HG02678 (cell line): ENCODE measurements at regions not wholly inside any gene's neighbourhood (a gene's known extent, or its start where the extent isn't known, plus 50 kb on each side); places are given as distances from the start of the nearest gene placed in this dataset.
"Not testable (repeated sequence)": the region's sequence is repeated elsewhere in the genome, so short reads cannot be mapped to it uniquely, and the experiment has no call there.

Experiments used
- ATAC-seq: cut with Tn5 transposase; IDR thresholded peaks from one replicate; pipeline ENCODE4 v1.9.1; 2021; ENCODE audit warnings: mild to moderate bottlenecking, moderate library complexity; ENCODE audit not compliant: unreplicated experiment

DNA sequence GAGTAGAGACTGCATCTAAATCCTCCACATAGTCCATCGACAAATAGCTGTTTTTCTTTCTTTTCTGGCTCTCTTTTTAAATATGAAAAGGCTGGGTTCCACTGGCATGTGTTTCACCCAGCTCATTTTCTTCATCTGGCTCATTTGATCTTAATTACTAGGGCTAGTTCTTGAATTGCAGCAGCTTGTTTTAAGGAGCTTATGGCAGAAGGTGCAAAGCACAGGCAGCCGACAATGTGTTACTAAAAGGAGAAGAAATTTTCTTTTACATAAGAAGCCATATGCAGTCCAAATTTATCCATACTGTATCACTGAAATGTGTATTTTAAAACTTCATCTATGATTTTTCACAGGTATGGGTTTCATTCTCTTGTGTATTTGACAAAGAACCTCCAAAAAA lies 205.6 kb upstream of the PTER start:
- ATAC-seq, result no peak

DNA sequence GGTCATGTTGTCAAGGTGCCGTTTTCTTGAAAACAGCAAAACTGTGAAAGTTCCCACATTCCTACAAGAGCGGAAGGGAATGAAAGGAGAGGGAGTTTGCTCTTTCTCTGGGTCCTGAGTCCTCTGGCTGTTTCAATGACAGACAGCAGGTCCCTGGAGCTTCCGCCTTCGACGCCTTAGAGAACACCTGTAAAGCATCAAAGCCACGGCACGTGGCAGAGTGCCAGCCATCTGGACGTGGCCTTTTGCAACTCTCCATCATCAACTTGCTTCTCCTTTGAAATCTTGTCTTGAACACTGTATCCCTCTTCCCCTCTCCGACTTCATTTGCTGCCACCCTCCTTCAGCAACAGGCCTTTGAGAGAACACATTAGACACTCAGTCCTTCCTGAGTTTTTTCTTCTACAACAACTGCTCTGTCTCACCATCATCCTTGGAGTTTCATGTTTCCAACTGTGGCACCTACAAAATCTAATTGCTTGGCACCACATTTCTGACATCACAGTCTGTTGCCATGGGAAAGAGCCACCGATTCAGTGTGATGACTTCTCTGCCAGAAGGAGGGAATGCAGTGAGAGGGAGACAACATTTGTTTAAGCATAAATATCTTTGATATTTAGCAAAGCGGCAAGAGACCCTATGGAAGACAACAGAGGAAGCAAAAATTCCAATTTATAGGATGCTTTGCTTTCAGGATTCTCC lies 204.9 kb upstream of the PTER start:
- ATAC-seq, result no peak

DNA sequence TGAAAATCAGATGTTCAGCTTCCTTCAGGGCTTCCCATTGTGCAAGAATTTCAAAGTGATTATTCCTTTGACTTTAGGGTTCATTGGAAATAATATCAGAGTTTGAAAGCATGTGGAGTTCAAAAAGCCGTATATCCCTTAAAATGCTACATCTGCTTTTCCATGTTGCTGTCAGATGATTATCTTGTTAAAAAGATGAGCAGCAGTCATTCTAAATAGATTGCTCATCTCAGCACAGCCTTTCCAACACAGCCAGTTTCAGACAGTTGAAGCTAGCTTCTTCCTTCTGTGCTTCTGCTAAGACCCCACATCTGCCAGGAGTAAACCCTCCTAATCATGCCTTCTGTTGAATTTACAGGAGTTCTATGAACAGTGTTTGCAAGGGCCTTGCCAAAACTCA lies 204.4 kb upstream of the PTER start:
- no peak for ATAC-seq

DNA sequence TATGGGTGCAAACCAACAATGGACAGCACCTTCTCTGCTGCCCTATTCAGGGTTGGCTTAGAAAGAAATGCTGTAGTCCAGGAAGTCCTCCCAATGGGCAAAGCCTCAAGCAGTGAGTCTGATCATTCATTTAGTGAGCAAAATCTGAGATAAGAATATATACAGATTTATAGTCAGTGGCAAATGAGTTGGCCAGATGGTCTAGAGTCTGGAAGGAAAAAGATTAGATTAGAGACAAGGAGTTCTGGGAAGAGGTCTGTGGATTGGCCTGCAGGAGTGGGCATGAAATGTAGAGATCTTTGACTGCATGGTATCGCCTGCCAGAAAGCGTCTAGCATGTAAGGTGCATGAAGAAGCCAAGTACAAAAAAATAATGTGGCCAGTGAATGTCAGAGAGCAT lies 201.9 kb upstream of the PTER start:
- no peak for ATAC-seq

DNA sequence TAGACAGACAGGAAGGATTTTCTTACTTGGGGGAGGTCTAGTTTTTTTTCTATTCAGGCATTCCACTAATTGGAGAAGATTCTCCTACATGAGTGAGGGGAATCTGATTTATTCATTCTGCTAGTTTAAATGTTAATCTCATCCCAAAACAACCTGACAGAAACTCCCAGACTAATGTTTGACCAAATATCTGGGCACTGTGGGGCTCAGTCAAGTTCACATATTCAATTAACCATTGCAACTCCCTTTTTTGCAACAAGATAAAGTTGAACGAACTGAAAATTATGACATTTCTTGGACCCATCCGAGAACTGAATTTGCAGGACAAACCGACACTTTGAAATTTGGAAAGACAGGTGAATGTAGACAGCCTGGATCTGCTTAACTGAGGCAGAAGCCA lies 194.4 kb upstream of the PTER start:
- no peak for ATAC-seq

DNA sequence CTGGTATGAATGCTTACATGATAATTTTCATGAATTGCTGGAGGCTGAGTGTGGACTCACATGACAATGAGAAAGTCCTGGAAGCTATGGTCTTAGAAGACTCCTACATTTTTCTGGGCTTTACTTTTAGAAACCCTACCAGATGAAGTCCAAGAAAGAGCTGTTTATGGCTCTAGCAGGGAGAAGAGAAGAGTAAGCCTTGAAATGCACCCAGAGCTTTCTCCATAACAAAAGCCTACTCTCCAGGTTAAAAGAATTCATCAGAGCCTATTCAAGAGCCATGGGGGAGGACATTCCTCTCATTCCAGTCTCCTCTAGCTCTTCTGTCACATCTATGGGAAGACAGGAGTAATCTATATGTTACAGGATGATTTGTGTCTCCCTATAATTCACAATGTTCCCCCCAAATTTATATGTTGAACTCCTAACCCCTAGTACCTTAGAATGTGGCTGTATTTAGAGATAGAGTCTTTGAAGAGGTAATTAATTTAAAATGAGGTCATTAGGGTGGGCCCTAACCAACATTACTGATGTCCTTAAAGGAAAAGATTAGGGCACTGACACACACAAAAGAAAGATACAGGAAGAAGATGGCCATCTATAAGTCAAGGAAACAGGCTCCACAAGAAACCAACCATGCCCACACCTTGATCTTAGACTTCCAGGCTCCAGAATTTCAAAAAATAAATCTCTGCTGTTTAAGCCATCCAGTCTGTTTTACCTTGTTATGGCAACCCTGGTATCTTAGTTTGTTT lies 193.8 kb upstream of the PTER start:
- no peak for ATAC-seq

DNA sequence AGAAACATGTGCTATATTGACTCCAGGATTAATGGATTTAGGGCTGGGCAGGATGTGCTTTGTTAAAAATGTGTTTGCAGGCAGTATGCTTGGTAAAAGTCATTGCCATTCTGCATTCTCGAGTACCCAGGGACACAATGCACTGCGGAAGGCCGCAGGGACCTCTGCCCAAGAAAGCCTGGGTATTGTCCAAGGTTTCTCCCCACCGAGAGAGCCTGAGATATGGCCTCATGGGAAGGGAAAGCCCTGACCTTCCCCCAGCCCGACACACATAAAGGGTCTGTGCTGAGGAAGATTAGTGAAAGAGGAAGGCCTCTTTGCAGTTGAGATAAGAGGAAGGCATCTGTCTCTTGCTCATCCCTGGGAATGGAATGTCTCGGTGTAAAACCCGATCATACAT lies 186.7 kb upstream of the PTER start:
- ATAC-seq, result not testable (repeated sequence)

DNA sequence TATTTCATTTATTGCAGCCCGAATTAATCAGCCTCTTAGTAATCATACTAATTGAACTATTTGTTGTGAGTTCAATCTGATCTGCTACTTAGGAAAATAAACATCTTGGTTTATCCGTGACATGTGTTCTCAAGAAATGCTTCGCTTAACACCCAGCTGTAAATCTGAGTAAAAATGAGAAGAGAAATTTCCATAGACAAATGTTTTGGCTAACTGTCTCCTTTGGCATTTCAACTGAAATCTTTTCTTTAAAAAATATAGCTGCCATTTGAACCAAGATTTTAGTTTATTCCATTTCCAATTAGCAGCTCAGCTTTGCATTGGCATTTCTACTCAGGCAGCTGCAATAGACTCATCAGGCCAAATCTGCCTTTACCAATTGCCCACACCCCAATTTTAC lies 180.5 kb upstream of the PTER start:
- no peak for ATAC-seq

DNA sequence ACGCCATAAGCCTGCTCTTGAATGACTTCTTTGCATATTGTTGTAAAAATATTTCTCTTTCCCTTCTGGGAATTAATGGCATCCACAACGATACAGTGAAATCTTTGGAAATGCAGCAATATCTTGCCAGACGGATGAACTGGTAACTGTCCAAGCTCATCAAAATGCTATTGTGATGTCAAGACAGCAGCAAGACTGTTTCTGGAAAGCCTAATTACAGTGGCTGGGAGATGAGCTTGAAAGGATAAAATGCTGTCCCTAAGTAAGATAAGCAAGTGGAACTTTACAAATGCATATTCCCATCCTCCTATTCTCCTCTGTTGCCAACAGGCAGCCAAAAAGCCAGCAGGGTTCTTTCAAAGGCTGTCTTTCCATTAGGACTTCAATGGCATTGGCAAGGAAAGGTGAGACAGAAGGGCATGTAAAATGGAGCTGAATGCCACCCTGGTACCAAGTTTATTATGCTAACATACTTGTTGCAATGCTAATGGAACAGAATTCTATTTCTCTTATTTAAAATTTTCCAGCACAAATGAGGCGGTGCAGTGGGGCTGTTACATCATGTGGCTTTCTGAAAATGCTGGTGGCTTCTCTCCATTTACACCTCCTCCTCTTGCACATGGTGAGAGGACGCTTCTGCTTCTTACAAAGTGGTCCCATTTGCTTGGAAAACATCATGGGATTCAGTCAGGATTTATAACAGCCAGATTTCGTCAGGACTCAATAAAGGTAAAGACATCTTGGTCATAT lies 178.3 kb upstream of the PTER start:
- no peak for ATAC-seq

DNA sequence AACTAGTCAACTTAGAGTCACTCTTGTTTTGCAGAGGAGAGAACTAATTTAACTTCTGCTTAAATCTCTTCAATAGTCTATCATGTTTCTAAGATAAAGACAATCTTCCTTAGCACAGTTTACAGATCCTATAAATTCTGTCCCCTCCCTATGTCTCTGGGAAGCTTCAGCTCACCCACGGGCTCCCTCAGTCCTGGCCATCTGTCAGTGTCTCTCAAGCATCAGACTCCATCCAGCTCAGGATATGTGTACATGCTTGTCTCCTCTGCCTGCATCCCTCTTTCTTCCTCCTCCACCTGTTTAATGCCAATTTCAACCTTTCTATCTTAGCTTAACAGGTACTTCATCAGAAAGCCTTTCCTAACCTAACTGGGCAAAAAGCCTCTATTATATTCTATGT lies 177.1 kb upstream of the PTER start:
- no peak for ATAC-seq

DNA sequence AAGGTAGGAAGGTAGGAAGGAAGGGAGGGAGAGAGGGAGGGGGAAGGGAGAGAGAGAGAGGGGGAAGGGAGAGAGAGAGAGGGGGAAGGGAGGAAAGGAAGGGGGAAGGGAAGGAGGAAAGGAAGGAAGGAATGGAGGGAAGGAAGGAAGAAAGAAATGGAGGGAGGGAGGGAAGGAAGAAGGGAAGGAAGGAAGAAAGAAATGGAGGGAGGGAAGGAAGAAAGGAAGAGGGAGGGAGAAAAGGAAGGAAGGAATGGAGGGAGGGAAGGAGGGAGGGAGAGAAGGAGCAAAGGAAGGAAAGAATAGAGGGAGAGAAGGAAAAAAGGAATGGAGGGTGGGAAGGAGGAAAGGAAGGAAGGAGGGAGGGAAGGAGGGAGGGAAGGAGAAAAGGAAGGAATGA lies 176.4 kb upstream of the PTER start:
- ATAC-seq, result no peak

DNA sequence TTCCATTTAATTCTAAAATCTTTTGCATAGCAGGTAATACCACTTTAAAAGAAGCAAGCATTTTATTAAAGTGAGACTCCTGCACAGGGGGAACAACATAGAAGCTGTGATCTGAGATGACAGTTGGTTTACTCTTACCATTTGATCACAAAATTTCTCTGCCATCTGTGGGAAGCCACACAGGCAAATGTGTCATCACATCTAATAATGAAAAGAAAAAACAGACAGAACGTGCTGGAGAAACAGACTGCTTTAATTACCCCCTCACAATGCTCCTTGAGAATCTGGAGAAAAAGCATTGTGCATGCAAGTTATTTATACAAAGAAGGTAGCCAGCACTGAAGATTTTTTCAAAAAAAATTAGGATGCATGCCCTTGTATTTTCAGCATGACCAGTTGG lies 165.2 kb upstream of the PTER start:
- ATAC-seq, result no peak

DNA sequence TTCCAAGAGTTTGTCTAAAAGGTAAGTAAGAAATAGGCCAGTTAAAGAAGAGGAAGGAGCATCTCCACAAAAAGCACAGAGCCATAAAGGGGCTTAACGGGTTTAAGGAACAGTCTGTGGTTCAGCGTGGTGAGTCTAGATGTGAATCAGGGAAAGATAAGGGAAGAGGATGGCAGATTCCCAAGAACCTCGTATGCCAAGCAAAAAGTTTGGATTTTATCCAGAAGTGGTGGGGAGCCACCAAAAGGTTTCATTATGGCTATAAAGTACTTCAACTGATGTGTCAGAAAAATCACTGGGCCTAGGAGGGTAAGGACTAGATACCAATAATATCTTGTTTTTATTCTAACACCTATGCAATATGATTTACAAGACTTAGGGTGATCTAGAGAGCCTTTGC lies 161.9 kb upstream of the PTER start:
- ATAC-seq, result no peak

DNA sequence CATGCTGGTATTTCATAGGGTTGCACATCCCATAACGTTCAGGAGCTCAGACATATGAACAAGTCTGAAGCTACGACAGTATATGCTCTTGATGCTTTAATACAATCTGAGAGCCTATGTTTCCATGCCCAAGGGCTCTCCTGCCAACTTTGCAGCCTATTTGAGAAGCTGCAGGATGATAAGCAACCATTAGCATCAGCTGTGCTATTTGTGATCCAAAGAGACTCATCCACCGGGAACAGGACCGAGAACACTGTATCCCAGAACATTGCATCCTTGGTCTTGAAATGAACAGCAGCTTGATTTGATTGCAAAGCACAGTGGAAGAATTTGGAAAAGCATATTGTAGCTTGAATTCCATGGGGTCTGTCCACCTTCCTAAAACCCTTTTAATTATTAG lies 156.2 kb upstream of the PTER start:
- no peak for ATAC-seq

DNA sequence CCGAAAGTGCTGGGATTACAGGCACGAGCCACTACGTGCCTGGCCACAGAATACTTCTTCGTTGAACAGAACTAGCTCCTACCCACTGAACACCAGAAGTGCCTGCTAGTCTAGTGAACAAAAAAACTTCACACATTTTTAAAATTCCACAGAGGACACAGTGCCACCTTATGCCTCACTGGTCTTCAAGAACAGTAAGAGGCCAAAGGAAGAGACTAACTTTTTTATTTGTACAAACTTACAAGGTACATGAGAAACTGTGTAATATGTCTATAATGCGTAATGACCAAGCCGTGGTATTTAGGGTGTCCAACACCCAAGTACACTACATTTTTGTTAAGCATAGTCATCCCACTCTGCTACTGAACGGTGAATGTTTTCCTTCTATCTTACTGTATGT lies 144.4 kb upstream of the PTER start:
- no peak for ATAC-seq

DNA sequence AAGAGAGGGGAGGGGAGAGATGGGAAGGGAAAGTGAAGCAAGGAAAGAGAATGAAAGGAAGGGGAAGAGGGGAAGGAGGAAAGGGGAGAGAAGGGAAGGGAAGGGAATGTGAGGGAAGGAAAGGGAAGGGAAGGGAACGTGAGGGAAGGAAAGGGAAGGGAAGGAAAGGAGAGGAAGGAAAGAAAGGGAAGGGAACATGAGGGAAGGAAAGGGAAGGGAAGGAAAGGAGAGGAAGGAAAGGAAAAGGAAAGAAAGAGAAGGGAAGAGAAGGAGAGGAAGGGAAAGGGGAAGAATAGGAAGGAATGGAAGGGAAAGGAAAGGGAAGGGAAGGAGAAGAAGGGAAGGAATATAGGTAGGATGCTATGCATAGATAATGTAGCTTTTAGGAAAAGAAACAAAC lies 139.7 kb upstream of the PTER start:
- ATAC-seq, result no peak

DNA sequence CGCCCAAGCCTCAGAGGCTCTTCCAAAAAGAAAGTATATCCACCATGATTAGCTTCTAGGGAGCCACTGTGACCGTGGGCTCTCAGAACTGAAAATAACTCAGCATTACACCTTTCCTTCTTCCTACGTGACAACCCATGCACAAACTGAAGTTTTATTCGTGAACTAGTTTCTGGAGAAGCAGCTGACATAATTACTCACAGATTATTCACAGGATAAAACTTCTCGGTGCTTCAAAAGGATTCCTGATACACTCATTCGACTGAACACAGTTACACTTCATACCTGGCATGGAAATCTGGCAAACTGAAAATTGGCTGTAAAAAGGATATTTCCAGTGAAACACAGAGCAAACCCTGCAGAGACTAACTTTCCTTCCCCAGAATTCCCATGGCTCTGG lies 139.2 kb upstream of the PTER start:
- no peak for ATAC-seq

DNA sequence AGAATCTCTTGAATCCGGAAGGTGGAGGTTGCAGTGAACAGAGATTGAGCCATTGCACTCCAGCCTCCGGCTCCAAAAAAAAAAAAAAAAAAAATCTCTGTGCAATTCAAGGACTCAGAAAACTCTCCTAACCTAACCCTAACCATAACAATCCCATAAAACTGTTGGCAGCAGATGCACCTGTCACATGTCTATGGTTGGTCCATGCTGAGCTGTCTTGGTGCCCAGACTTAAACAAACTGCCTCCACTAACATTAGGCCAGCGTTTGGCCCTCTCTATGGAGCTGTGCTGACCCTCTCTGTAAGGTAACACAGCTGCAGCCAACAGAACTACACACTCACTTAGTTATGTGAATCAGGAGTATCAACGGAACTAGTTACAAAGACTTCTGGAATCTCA lies 132.5 kb upstream of the PTER start:
- no peak for ATAC-seq

DNA sequence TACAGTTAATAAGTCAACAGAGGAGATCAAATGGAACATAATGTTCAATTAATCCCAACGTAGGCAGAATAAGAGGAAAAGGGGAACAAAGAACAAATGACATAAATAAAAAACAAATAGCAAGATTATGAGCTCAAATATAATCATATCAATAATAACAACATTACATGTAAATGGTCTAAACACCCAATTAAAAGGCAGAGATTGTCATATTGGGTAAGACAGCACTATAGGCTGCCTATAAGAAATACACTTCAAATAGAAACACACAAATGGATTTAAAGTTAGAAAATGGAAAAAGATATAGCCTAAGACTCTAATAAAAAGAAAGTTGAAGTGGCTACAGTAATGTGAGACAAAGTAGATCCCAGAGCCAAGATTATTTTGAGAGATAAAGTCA lies 126.4 kb upstream of the PTER start:
- no peak for ATAC-seq

DNA sequence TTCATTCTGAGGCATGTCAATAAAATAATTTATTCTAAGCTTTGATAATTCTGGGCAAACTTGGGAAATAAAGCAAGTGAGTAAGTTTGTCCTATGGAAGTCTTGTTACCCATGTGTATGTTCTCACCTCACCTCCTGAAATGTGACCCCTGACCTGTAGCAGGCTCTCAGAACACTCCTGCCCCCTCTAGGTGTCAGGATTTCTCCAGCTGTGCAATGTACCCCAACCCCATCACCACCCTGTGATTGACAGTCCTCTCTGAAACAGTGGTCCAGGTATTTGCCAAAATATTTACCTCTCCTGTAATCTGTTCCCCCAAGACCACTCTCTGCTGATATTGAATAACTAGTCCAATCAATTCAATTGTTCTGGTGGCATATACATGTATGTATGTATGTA lies 122.6 kb upstream of the PTER start:
- ATAC-seq, result no peak

DNA sequence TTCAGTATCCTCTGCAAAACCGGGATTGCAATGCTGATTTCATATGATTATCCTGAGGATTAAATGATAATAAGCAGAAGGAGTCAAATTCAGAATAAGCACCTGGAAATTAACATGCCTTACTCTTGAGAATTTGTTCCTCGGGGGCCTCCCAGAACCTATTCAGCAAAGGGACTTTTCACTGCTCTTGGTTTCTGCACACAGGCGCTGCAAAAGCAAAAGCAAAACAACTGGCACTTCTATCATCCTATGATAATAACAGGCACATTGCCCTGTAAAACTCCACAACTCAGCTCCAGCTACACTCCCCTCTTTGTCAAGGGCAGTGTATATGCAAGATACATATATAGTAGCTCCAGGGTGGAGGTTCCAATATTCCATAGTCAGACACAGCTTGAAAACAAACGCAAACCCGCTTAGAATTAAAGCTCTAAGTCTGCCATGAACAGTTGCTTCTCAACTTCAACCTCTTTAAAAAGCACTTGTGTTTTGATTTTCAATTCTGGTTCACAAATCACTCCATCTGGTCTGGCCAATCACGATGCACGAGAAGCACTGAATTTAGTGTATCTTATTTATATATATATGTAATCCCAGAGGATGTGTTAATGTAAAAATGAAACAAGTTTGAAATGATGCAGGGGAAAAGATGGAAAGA lies 119.9 kb upstream of the PTER start:
- no peak for ATAC-seq

DNA sequence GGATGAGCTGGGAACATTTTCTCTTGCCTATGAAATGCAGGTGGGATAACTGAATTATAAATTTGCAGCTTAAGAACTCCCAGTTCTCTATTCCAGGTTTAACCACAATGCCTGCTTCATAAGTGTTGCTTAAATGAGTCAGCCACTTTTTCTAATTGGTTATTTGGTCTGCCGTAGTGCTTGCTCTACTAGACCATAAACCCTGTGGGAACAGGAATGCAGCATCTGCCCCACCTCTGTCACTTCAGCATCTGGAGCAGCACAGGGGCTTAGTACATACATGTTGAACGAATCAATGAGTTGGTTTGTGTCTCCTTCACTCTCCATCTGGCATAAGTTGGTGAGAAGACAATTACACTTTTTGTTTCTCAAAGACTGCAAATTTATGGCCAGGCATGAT lies 95.2 kb upstream of the PTER start:
- ATAC-seq, result no peak
